ENCODE measurements at regions not wholly inside any gene's neighbourhood (a gene's known extent, or its start where the extent isn't known, plus 50 kb on each side); places are given as distances from the start of the nearest gene placed in this dataset. TPM values are rescaled to one million over a fixed set of nuclear protein-coding genes. Genes with fewer than 3 reads are reported as not detected.

GRCh38 chr18:57297306-57297705 is 55.1 kb upstream of the ST8SIA3 start:
- no peak for TF ChIP-seq CTCF (IDR thresholded peaks at IDR 0.05; ENCODE audit: insufficient read depth, low read depth, low read length)
- DNase-seq (ENCODE audit: low read depth) = no peak
- H3K4me3 ChIP-seq (ENCODE audit: low read depth, low read length) = no peak overlapping the region

- DNase-seq (ENCODE audit: low read depth) = no peak
- TF ChIP-seq CTCF (IDR thresholded peaks at IDR 0.05; ENCODE audit: insufficient read depth, low read depth, low read length) = no peak
These were observed 52.4 kb upstream of the ST8SIA3 start for GRCh38 chr18:57299931-57300330.

GRCh38 chr18:57301573-57302559 is 50.5 kb upstream of the ST8SIA3 start:
- no peak overlapping the region for H3K4me3 ChIP-seq (ENCODE audit: low read depth, low read length)
- TF ChIP-seq CTCF (IDR thresholded peaks at IDR 0.05; ENCODE audit: insufficient read depth, low read depth, low read length) = no peak
- DNase-seq (ENCODE audit: low read depth) = no peak

More at GRCh38 chr18:57299931-57300330, 52.4 kb upstream of the ST8SIA3 start:
- H3K4me3 ChIP-seq (ENCODE audit: low read depth, low read length) = no peak overlapping the region

Small RNA genes lying in the stretch of these regions (small RNA-seq; reads per million reads assigned to genes)
- not detected for gene RNU6-737P

All from fibroblast of villous mesenchyme (primary cell).